GM19397 (cell line): ENCODE measurements at regions not wholly inside any gene's neighbourhood (a gene's known extent, or its start where the extent isn't known, plus 50 kb on each side); places are given as distances from the start of the nearest gene placed in this dataset.

ENCODE experiments used
- ATAC-seq: cut with Tn5 transposase; IDR thresholded peaks from one replicate; pipeline ENCODE4 v1.9.1; 2021; ENCODE audit warnings: mild to moderate bottlenecking, moderate library complexity; ENCODE audit not compliant: unreplicated experiment

DNA sequence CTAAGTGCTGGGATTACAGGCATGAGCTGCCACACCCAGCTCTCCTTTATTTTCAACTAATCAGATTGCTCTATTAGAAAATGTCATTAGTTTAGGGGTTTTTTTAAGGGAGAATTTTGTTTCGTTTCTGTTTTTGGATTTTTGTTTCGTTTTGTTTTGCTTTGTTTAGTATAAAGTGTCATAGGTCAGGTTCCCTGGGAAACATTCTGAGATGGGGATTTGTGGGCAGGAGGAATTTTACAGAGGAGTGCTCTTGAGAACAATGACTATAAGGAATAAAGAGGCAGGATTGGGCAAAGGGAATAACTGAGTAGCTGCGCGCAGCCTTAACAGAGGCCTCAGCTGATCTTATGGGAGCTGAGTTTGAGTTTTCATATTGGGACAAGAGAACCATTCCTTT lies 86.8 kb upstream of the NR2F2 start:
- ATAC-seq = no peak

DNA sequence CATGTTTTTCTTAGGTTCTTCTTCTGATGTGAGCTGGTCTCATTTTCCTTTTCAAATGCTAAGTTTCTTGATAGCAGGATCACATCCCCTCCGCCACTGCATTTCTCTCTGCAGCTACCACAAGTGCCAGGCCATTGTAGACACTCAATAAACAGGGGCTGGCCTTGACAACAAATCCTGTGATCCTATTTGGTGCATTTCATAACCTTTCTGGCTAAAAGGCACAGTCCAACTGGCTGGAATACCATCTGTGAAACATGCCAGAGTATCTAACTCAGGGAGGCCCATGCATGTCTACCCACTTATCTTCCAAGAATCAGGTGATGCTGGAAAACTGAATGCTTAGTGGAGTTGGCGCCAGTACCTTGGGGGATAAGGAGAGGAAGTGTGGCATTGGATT lies 85.2 kb upstream of the NR2F2 start:
- no peak for ATAC-seq

DNA sequence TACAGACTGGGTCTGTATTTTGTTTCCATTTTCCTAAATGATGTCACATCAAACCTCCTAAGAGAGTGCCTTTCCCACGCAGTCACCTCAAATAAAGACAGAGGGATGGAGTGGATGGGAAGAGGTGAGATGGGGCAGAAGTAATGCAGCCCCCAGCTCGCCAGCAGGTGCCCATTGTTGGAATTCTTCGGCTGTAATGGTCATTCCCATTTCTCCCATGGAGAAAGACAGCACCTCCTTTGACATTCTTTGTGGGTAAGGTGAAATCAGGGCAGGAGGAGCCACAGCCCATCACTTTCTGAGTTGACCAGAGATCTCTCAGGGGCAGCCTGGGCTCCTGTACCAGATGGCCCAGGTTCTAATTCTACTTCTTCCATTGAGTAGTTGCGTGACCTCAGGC lies 84.4 kb upstream of the NR2F2 start:
- no peak for ATAC-seq

DNA sequence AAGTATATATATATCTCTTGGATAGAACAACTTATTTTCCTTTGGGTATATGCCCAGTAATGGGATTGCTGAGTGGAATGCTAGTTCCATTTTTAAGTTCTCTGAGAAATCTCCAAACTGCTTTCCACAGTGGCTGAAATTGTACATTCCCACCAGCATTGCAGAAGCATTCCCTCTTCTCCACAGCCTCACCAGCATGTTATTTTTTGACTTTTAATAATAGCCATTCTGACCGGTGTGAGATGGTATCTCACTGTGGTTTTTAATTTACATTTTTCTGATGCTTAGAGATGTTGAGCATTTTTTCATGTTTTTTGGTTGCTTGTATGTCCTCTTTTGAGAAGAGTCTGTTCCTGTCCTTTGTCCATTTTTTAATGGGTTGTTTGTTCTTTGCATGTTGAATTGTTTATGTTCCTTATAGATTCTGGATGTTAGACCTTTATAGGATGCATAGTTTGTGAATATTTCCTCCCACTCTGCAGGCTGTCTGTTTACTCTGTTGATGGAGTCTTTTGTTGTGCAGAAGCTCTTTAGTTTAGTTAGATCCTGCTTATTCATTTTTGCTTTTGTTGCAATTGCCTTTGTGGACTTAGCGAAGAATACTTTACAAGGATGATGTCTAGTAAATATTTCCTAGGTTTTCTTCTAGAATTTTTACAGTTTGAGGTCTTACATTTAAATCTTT lies 82.7 kb upstream of the NR2F2 start:
- ATAC-seq = no peak

DNA sequence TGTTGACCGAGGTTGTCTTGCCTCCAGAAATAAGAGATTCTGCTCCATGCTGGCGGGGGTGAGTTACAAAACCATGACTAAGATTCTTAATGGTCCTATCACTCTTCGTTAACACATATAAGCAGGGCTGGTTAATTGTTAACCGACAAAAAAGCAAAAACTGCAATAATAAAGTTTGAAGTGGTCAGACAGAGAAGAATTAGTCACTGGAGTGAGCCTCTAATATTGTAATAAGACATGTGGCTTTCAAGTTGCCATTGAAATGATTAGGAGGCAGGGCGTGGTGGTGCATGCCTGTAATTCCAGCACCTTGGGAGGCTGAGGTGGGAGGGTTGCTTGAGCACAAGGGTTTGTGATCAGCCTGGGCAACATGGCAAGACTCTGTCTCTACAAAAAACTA lies 78.4 kb upstream of the NR2F2 start:
- no peak for ATAC-seq

DNA sequence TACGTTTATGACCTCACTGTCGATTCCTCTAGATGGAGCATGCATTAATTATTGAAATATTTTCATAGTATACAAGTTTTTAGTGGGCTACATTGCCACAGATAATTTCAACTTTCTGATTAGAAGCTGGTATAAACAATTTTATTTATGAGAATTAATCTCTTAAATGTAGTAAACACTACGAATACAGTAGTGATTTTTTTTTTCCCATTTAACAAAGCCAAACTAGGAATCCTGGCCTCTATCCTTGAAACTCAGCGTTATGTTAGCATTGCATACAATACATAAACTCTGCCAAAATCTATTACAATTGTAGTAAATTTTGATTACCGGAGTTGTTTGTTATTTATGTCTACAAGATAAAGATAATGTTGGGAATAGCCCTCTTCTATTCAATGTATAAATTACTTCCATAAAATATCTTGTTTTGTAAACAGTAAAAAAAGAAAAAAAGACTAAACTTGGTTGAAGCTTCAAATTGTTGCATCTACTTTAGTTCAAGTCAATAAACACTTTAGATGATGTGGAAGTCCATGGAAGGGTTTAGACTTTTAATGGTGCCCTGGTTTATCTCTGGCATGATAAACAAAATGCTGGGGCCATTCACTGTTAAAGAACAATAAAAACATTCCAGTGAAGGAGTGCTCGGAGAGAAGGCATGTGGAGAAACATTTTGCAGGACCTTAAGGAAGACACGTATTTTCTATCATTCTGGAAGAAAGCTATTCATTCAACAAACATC lies 77.3 kb upstream of the NR2F2 start:
- no peak for ATAC-seq

DNA sequence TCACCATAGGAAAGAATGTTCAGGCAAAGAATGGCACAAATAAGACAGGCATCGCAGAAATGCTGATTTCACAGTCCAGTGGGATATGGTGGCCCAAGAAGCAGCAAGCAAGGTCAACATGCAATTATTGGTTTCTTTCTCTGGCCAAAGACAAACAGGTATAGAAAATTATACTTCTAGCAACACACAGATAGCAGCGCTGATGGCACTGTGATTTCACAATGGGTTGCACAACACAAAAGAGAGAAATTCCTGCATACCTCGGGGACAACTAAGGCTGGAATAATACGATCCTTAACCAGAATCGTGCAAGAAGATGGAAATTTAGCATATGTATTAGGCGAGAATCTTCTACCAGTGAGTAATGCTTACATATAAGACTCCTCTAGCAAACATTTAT lies 76.3 kb upstream of the NR2F2 start:
- ATAC-seq = no peak

DNA sequence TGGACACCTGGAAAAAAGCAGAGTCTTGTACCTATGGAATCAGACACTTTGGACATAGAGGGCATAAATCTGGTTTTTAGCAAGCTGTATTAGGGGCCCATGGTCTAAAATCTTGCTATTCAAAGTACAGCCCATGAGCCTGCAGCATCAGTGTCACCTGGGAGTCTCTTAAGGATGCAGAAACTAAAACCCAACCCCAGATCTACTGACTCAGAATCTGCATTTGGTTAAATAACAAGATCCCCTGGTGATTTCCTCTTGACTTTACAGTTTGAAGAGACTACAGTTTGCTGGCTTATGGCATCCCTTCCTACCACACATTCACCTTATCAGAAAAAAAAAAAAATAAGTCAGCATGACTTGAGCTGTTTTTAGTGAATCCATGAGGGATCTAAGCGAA lies 74.9 kb upstream of the NR2F2 start:
- no peak for ATAC-seq

DNA sequence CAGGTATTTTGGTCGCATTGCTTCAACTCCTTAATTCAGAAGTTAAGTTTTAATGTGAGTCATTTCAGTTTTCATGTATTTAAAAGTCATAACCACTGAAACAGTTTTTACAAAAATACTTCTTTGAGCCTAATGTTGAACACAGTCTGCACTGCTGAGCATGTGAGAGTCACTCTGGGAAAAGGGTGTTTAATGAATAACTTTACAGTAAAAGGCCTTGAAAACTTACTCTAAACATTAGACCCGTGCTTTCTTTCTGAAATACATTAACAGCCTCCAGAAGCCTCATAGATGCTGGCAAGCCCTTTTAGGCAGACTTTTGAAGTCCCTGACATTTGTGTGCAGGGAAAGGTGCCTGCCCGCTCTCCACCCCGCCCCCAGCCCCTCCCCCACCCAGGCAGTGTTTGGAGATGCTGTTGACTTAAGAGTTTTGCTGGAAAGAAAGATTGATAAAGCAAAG lies 68.9 kb upstream of the NR2F2 start:
- ATAC-seq = peak; percentile 90

DNA sequence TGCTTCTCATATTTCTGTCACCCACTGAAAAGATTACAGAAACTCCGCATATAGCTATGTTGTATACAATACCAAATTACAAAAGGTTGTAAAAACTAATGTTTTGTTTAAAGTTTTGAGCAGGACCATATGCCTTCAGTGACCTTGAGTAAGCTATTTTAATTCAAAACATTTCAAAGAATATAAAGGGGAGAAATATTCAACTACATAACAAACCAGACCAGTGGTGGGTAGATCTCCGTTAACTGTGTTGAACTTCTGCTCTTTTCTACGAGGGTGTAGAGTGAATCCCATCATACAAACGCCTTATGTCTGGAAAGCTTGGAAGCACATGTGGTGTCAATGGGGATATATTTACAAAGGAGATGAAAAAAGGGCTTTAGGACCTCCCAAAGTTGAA lies 68.4 kb upstream of the NR2F2 start:
- ATAC-seq = no peak

DNA sequence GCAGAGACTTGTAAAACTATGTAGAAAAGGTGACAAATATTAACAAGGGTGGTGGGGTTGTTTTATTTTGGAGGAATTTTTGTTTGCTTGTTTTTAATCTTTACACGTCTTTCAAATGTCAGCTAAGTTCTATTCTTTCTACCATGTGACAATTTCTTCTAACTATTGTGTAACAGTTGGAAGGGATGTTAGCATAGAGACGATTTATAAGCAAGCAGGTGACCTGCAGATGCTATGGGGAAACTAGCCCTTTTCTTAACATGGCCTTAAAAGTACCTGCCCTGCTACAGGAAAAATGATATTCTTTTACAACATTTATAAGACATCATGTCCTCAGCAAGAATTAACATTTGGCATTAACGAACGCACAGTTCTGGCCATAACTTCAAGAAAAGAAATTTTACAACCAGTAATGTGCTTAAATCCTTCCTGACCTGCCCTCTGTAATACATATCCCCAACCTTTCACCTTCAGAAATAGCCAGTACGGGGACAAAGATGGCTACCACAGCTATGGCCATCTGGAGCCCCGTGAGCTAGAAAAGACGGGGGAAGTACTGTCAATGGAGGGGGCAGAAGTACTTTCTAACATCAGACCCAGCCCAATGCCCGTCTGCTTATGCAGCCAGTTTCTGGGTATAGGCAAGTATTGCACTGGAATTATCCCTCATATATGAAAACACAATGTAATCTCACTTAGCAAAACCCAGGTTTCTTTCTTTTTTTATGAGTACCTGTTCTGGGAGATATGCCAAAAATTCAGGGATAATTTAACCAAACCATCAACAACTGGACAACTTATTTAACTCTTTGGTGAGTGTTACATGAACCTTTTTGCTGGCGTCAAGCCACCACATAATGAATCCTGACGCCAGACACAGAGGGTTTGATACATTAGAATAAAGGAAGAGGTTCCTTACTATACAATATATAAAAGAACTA lies 67.7 kb upstream of the NR2F2 start:
- no peak for ATAC-seq

DNA sequence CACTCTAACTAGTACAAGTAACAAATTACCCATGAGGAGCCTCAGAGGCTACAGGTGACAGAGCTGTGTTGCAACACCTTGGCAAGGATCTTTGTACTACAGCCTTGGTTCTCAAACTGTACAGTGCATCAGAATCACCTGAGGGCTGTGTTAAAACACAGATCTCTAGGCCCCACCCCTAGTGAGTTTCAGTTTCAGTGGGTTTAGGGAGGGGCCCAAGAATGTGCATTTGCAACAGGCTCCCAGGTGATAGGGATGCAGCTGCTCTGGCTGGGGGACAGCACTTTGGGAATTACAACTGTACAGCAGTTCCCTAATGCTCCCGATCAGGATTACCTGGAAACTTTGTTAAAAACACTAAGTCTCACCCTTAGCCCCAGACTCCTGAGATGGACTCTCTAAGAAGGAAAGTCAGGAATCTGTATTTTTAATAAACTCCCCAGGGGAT lies 66.1 kb upstream of the NR2F2 start:
- ATAC-seq = no peak

DNA sequence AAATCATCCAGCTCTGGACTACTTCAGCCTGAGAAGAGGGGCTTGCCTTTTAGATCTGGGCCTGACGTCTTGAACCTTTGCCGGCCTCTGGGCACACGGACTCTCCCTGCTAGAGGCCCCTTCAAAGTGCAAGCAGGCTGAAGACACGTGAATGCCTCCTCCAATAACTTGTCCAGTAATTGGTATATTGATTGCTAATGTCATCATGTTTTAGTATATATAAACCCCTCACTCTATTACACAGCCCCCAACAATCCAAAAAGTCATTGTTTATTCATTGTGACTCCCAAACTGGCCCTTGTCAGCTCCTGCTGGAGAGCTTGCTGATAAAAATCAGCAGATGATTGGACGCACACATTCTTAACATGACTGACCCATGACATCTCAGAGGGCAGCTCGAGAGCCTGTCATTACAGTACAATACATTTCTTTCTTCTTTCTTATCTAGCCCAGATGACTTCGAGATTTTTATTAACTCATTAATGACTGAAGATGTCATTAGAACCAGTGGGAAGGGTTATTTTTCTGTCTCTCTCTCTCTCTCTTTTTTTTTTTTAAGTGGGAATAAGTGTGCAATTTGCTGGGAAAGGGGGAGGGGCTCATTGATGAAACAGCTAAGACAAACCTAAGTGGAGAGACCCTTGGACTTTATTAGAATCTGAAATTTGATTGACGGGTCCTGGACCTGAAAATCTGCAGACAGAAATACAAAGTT lies 65.5 kb upstream of the NR2F2 start:
- ATAC-seq = no peak

DNA sequence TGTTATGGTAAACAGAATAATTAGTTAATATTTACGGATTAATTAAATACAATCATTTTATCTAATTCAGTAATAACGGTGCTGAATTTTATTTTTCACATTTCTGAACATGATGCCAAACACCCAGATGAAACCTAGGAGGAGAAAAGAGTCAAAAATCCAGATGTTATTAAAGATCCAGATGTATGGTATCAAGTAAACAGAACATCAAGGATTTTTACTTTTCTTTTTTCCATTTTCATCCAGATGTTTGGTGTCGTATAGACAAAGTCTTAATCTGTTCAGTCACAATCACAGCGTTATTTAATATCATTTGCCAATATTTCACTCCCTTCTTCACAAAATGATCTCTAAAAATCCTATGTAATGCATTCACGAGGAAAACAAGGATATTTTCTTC lies 64.0 kb upstream of the NR2F2 start:
- no peak for ATAC-seq

DNA sequence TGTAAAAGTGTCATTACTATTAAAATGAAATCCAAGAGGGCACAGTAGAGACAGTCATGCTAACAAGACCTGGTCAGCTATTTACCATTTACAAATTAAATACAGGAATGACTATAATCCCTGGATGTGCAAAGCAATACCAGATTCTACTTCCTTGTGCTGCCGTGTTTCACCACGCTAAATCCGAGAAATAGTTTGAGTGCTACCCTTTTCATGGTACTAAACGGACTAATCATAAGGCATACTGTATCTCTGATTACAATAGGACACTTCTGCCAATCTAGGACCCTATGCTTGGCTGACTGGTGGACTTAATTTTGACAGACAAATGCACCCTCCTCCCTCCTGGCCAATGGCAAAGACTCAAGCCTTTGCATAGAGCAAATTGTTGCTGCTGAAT lies 63.0 kb upstream of the NR2F2 start:
- no peak for ATAC-seq

DNA sequence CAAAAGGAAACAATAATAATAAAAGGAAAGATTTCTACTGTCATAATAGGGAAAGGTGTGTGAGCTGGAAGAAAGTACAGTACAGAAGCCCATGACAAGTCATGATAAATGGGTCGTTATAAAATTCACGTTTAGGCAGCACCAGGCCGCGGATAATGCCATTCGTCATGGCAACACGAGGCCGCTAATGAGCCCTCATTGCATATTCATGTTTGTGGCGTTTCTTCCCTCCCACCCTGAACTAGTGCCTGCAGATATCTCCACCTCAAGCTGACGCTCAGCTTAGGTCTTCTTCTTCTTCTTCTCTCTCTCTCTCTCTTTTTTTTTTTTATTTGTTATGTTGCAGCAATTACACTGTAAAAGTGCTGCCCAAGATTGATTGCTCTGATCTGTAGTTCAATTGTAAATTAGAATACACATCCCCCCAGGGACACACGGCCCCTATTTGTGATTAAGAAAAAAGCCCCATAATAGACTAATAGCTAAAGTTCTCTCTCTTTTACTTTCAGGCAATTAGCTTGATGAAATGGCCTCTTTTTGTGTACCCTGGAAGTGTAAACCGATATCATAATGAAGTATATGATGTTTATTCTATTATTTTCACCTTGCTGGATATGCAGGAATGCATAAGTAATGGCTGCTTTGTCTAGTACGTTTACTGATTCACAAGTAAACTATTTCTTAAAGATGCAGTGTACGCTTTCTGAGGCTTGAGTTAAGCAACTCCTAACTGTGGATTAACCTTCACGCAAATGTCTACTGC lies 61.9 kb upstream of the NR2F2 start:
- ATAC-seq = no peak

DNA sequence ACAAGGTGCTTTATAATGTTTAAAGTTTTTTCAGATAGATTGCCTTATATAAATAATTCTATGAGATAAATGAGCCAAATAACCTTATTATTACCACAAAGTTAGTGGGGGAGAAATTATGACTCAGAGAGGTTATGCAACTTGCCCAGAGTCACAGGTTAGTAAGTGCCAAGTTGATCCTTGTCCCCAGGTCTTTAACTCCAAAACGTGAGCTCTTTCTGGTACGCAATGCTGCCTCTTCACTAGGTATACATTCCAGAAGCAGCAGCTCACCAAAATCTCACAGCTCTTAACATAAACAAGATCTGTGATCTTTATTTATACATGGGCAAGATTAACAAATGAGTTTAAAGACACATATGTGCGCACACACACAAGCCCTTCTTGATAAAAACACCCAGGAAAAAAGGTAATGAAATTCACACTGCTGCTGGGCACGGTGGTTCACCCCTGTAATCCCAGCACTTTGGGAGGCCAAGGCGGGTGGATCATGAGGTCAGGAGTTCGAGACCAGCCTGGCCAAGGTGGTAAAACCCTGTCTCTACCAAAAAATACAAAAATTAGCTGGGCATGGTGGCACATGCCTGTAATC lies 59.8 kb upstream of the NR2F2 start:
- ATAC-seq = no peak

DNA sequence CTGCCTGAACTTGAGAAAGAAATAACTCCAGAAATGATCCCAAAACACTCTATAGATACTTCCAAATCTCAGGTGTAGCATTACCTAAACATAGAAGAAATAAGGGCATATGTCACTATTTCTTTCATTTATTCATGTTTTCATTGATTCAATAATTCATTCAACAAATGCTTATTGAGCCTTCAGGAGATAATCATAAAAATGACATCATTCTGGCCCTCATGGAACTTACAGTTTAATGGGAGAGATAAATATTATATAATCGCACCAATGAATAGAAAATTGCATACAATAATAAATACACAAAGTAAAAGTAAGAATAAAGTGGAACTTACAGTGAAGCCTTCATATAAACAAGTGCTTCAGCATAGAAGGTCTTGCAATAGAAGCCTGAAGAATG lies 58.1 kb upstream of the NR2F2 start:
- no peak for ATAC-seq

DNA sequence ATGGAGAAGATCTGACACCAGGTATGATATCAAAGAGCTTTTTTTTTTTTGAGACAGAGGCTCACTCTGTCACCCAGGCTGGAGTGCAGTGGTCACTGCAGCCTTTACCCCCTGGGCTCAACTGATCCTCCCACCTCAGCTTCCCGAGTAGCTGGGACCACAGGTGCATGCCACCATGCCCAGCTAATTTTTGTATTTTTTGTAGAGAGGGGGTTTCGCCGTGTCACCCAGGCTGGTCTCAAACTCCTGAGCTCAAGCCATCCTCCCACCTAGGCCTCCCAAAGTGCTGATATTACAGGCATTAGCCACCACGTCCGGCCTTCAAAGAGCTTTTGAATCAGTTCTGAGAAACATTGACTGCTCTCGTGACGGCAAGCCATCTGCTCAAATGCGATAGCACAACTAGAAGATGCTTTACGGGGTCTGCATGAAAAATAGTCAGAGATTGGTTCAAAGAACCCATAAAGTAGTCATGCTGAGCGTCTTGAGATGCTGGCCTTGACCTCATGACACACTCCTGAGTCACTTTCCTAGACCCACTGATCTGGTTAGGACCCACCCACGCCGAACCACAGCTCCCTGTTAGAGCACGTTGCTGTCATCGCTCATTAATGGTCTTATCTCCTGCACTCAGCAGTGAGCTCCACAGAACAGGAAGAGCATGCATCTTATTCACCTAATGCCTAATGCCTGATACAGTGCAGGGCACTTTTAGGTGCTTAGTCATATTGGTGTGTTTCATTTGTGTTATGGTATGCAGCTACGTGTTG lies 57.0 kb upstream of the NR2F2 start:
- ATAC-seq = no peak
